ENCODE measurements at regions not wholly inside any gene's neighbourhood (a gene's known extent, or its start where the extent isn't known, plus 50 kb on each side); places are given as distances from the start of the nearest gene placed in this dataset.

DNA sequence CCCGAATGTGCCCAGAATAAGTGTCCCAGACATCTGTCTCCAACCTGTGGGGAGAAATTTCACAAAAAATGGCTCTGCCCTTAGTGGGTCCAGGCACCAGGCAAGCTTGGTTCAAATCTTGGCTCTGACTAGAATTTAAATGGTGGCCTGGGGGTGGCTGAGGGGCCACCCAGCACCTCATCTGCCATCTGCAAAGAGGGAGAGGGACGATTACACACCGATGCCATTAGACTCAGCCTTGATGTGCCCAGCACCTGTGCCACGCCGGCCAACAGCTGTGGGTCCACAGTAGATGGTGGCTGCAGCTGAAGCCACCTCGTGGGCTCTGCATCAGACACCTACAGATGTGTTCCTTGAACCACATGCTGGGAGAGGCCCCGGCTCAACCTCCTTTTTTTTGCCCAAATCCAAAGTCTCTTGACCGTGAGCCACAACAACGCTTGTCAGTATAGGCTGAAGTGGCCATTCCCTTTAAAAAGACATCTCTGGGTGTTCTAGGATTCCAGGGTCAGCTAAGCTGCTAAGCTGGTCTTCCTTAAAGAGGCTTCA lies 222.0 kb upstream of the RAB6C start:
- Histone ChIP-seq H3K4me1 (no peaks in the 10 kb centered on the region), H3K4me3 (no peak overlapping the region), H3K27ac (no peak overlapping the region), H3K27me3 (no peaks in the 10 kb centered on the region), H3K36me3 (no peaks in the 10 kb centered on the region), H3K9me3 (no peaks in the 10 kb centered on the region)
- WGBS (ENCODE audit: insufficient coverage, low coverage, low lambda C conversion rate, missing lambda C conversion rate) = no CpG with 5 or more reads among the region's 9 CpGs
- TF ChIP-seq, protein P1, sequence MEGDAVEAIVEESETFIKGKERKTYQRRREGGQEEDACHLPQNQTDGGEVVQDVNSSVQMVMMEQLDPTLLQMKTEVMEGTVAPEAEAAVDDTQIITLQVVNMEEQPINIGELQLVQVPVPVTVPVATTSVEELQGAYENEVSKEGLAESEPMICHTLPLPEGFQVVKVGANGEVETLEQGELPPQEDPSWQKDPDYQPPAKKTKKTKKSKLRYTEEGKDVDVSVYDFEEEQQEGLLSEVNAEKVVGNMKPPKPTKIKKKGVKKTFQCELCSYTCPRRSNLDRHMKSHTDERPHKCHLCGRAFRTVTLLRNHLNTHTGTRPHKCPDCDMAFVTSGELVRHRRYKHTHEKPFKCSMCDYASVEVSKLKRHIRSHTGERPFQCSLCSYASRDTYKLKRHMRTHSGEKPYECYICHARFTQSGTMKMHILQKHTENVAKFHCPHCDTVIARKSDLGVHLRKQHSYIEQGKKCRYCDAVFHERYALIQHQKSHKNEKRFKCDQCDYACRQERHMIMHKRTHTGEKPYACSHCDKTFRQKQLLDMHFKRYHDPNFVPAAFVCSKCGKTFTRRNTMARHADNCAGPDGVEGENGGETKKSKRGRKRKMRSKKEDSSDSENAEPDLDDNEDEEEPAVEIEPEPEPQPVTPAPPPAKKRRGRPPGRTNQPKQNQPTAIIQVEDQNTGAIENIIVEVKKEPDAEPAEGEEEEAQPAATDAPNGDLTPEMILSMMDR (IDR thresholded peaks at IDR 0.05) = no peak
- no peak for TF ChIP-seq POLR2A (IDR thresholded peaks at IDR 0.05)
- DNase-seq = no peak
- intact Hi-C loops (cut with DNase I) = no loop called here
- no peak for ATAC-seq

DNA sequence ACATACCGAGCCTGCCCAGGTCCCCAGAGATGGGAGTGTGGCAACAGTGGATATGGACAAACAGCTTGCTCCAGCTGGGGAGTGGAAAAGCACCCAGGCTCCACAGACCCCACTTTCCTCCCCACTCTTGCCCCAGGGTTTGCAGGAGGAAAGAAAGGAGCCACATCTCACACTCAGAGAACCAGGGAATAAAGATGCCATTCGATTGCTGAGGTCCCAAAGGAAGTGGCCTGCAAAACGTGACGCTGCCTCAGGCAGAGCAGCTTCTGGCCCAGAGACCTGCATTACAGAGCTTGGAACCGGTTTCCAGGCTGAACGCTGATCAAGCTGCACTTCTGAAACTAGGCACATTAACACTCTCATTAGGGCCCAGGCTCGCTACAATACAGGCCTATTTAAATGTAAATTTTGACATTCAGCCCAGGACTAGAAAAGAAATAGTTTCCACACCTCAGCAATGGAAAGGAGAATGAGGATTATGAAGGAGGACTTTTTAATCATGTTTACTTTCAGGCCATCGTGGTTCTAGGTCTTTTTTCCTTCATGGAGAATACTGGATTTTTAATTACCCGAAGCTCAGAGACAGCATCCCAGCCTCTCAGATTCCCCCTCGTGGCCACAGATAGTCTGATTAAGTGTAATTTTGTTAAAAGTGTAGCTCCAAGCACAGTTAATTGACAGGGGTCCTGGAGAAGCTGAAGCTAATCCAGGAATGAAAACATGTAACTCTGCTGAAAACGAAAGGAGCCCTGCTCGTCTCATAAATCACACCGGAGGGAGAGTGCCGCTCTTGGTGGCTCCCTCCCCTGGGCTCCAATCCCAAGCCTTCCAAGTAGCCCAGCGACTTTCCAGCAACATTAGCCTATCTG lies 221.3 kb upstream of the RAB6C start:
- Histone ChIP-seq H3K4me1 (no peaks in the 10 kb centered on the region), H3K9me3 (no peaks in the 10 kb centered on the region), H3K36me3 (no peaks in the 10 kb centered on the region), H3K27me3 (no peaks in the 10 kb centered on the region), H3K27ac (no peak overlapping the region), H3K4me3 (peak overlapping the region in 2 of 3 donors; percentile 18 to 27)
- 31% methylated on average over 14 of the region's 15 CpGs for WGBS (ENCODE audit: insufficient coverage, low coverage, low lambda C conversion rate, missing lambda C conversion rate)
- intact Hi-C loops (cut with DNase I) = no loop called here
- no peak for TF ChIP-seq POLR2A (IDR thresholded peaks at IDR 0.05)
- TF ChIP-seq, protein P1 (IDR thresholded peaks at IDR 0.05) = no peak
- ATAC-seq (no peak), DNase-seq (no peak)

DNA sequence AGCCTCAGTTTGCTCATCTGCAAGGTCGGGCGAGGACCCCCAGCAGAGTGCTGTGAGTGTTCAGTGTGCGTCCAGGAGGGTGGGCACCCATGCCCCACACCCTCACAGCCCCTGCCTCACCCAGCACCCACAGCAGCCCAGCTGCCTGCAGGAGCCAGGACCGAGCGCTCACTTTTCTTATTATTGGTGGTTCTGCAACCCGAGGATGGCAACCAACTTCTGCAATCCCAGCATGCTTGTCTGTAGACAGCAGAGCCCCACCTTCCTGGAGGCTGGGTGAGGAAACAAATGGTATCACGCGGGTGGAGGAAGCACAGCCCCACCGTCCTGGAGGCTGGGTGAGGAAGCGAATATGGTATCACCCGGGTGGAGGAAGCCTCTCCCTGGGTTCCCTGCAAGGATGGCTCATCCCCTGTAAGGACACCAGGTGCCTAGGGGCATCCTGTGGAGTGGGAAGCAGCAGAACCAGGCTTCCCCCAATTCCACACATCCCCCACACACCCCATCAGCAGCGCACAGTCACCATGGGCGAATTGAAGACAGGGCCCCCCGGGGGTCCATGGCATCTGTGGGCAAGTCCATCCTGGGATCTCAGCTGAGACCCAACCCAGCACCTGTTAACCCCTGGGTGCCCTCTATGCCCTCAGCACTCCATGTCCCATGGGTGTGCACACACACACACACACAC lies 220.5 kb upstream of the RAB6C start:
- H3K9me3 ChIP-seq = no peaks in the 10 kb centered on the region
- H3K27ac ChIP-seq = no peak overlapping the region
- no peaks in the 10 kb centered on the region for H3K4me1 ChIP-seq
- peak in 1 of 3 donors; percentile 51 for DNase-seq
- 43% methylated on average over 6 of the region's 14 CpGs for WGBS (ENCODE audit: insufficient coverage, low coverage, low lambda C conversion rate, missing lambda C conversion rate)
- TF ChIP-seq, protein P1 (IDR thresholded peaks at IDR 0.05) = no peak
- no peak for TF ChIP-seq POLR2A (IDR thresholded peaks at IDR 0.05)
- no peaks in the 10 kb centered on the region for H3K27me3 ChIP-seq
- H3K4me3 ChIP-seq = peak overlapping the region in 2 of 3 donors; percentile 18 to 27
- no peaks in the 10 kb centered on the region for H3K36me3 ChIP-seq
- peak; percentile 52 to 77 (median 64) for ATAC-seq
- intact Hi-C loops (cut with DNase I) = no loop called here

DNA sequence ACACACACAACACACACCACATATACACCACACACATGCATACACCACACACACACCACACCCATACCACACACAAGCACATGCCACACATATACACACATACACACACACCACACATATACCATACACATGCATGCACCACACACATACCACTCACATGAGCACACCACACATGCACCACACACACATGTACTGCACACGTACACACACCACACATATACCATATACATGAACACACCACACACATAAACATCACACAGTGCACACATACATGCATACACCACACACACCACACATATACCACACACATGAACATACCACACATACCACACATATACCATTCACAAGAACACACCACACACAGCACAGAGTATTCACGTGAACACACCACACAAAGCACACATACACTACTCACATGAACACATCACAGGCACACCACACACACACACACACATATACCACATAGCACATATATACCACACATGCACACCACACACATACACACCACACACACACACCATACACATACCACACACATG lies 219.9 kb upstream of the RAB6C start:
- H3K27ac ChIP-seq = no peak overlapping the region
- no peaks in the 10 kb centered on the region for H3K9me3 ChIP-seq
- intact Hi-C loops (cut with DNase I) = no loop called here
- WGBS (ENCODE audit: insufficient coverage, low coverage, low lambda C conversion rate, missing lambda C conversion rate) = 88% methylated on average over 2 of the region's 2 CpGs
- no peak for ATAC-seq
- no peak overlapping the region for H3K4me3 ChIP-seq
- no peaks in the 10 kb centered on the region for H3K4me1 ChIP-seq
- H3K27me3 ChIP-seq = no peaks in the 10 kb centered on the region
- TF ChIP-seq, protein P1 (IDR thresholded peaks at IDR 0.05) = no peak
- TF ChIP-seq POLR2A (IDR thresholded peaks at IDR 0.05) = no peak
- no peaks in the 10 kb centered on the region for H3K36me3 ChIP-seq
- DNase-seq = no peak

All from right lobe of liver (tissue), 6 donors.